Keratinocyte (primary cell): ENCODE measurements at regions not wholly inside any gene's neighbourhood (a gene's known extent, or its start where the extent isn't known, plus 50 kb on each side); places are given as distances from the start of the nearest gene placed in this dataset.

Experiments used
- DNase-seq: peaks from one replicate; pipeline ENCODE4 v3.0.0-alpha.2; 2011; ENCODE audit warnings: low read depth, missing footprints, low spot score
- FAIRE-seq: peaks from 2 replicates; lab custom pipeline; 2011; peaks lifted over from hg19 to GRCh38; lab: Jason Lieb, UNC
- H2AFZ ChIP-seq: 2 replicates; pipeline ENCODE4 v1.6.0; 2012; ENCODE audit warnings: low read length, control low read depth, inconsistent platforms; ENCODE audit not compliant: control insufficient read depth
- H3K27ac ChIP-seq: 2 replicates; pipeline ENCODE4 v1.5.1; 2011; ENCODE audit warnings: low read length; ENCODE audit not compliant: control insufficient read depth, insufficient read depth
- H3K27me3 ChIP-seq: 3 replicates; pipeline ENCODE4 v1.6.0; 2011; ENCODE audit warnings: low read length; ENCODE audit not compliant: control insufficient read depth, insufficient read depth; ENCODE audit errors: extremely low read depth
- H3K36me3 ChIP-seq, 2 experiments: 2 replicates in 1 of 2; 3 replicates in 1 of 2; pipeline ENCODE4 v1.5.1; 2011; ENCODE audit warnings: low read length in 2 of 2, mild to moderate bottlenecking in 1 of 2; ENCODE audit not compliant: control insufficient read depth in 2 of 2, insufficient read depth in 2 of 2; ENCODE audit errors: extremely low read depth in 1 of 2
- H3K4me1 ChIP-seq: 3 replicates; pipeline ENCODE4 v1.5.1; 2011; ENCODE audit warnings: low read length; ENCODE audit not compliant: control insufficient read depth, insufficient read depth; ENCODE audit errors: extremely low read depth
- H3K4me2 ChIP-seq: 3 replicates; pipeline ENCODE4 v1.6.0; 2011; ENCODE audit warnings: low read depth, low read length; ENCODE audit not compliant: control insufficient read depth, insufficient read depth; ENCODE audit errors: extremely low read depth
- H3K4me3 ChIP-seq, 3 experiments: fragments of 200-600 bp in 1 of 3; sonication (generic) in 1 of 3; 2 replicates in 2 of 3; 3 replicates in 1 of 3; pipeline ENCODE4 v1.5.1; 2011 to 2016; ENCODE audit warnings: low read length in 3 of 3, mild to moderate bottlenecking in 3 of 3, control low read depth in 2 of 3, inconsistent platforms in 1 of 3, low read depth in 1 of 3, mixed read lengths in 1 of 3, mixed run types in 1 of 3, moderate library complexity in 1 of 3; ENCODE audit not compliant: control insufficient read depth in 2 of 3, insufficient read depth in 2 of 3; ENCODE audit errors: extremely low read depth in 1 of 3
- H3K79me2 ChIP-seq: 2 replicates; pipeline ENCODE4 v1.6.0; 2012; ENCODE audit warnings: low read length; ENCODE audit not compliant: control insufficient read depth, insufficient read depth
- H3K9ac ChIP-seq: 3 replicates; pipeline ENCODE4 v1.6.0; 2011; ENCODE audit warnings: low read length; ENCODE audit not compliant: control insufficient read depth, insufficient read depth; ENCODE audit errors: extremely low read depth
- H3K9me1 ChIP-seq: 3 replicates; pipeline ENCODE4 v1.6.0; 2011; ENCODE audit warnings: low read length; ENCODE audit not compliant: control insufficient read depth, insufficient read depth; ENCODE audit errors: extremely low read depth
- H3K9me3 ChIP-seq: 2 replicates; pipeline ENCODE4 v1.5.1; 2012; ENCODE audit warnings: low read depth, low read length; ENCODE audit not compliant: control insufficient read depth
- H4K20me1 ChIP-seq: 3 replicates; pipeline ENCODE4 v1.6.0; 2011; ENCODE audit warnings: low read length; ENCODE audit not compliant: control insufficient read depth, insufficient read depth; ENCODE audit errors: extremely low read depth
- EZH2 ChIP-seq: IDR thresholded peaks from one replicate; pipeline ENCODE4 v1.6.1; 2012; ENCODE audit warnings: inconsistent platforms, mild to moderate bottlenecking, low read length, moderate library complexity
- dilution Hi-C: fragments of 300-500 bp; cut with MboI; formaldehyde crosslinking; loops from one replicate; pipeline ENCODE4 v1.7.0; 2020; ENCODE audit warnings: low sequenced_read_pairs; ENCODE audit not compliant: extremely low pct_ligation_motif_present
- TF ChIP-seq, protein P1 (sequence below), 3 experiments: IDR thresholded peaks in 1 of 3; conservative IDR thresholded peaks in 1 of 3; optimal IDR thresholded peaks in 1 of 3; 2 replicates in 2 of 3; 3 replicates in 1 of 3; pipeline versions ENCODE3 to v1.5.1; 2011; ENCODE audit warnings: low read length in 3 of 3, mild to moderate bottlenecking in 3 of 3, moderate library complexity in 2 of 3, control low read depth in 1 of 3, inconsistent platforms in 1 of 3; ENCODE audit not compliant: insufficient read depth in 2 of 3; ENCODE audit errors: extremely low read depth in 1 of 3

GRCh38 chr5:29994519-29994918 lies 1199.0 kb upstream of the CDH6 start:
- TF ChIP-seq, protein P1, sequence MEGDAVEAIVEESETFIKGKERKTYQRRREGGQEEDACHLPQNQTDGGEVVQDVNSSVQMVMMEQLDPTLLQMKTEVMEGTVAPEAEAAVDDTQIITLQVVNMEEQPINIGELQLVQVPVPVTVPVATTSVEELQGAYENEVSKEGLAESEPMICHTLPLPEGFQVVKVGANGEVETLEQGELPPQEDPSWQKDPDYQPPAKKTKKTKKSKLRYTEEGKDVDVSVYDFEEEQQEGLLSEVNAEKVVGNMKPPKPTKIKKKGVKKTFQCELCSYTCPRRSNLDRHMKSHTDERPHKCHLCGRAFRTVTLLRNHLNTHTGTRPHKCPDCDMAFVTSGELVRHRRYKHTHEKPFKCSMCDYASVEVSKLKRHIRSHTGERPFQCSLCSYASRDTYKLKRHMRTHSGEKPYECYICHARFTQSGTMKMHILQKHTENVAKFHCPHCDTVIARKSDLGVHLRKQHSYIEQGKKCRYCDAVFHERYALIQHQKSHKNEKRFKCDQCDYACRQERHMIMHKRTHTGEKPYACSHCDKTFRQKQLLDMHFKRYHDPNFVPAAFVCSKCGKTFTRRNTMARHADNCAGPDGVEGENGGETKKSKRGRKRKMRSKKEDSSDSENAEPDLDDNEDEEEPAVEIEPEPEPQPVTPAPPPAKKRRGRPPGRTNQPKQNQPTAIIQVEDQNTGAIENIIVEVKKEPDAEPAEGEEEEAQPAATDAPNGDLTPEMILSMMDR (optimal IDR thresholded peaks at IDR 0.05 in 1 of 3, IDR thresholded peaks at IDR 0.05 in 1 of 3, conservative IDR thresholded peaks at IDR 0.05 in 1 of 3; ENCODE audit: extremely low read depth in 1 of 3, insufficient read depth in 2 of 3, low read length in 3 of 3), result no peak
- no peak for TF ChIP-seq EZH2
- H3K27me3 ChIP-seq, result no peaks in the 10 kb centered on the region
- no peak overlapping the region for H3K4me3 ChIP-seq
- no peaks in the 10 kb centered on the region for H3K9me1 ChIP-seq
- no peaks in the 10 kb centered on the region for H3K4me1 ChIP-seq
- no peaks in the 10 kb centered on the region for H4K20me1 ChIP-seq
- no peak overlapping the region for H3K4me2 ChIP-seq
- FAIRE-seq (no peak), DNase-seq (no peak)
- H3K9me3 ChIP-seq, result no peaks in the 10 kb centered on the region
- H3K9ac ChIP-seq, result no peak overlapping the region
- no peak overlapping the region for H3K27ac ChIP-seq
- H2AFZ ChIP-seq, result no peak overlapping the region
- dilution Hi-C loops, result no loop called here
- no peaks in the 10 kb centered on the region for H3K79me2 ChIP-seq
- no peaks in the 10 kb centered on the region for H3K36me3 ChIP-seq

GRCh38 chr5:29993286-29993685 lies 1200.2 kb upstream of the CDH6 start:
- no peak overlapping the region for H3K4me2 ChIP-seq
- no peaks in the 10 kb centered on the region for H3K36me3 ChIP-seq
- TF ChIP-seq, protein P1 (optimal IDR thresholded peaks at IDR 0.05 in 1 of 3, IDR thresholded peaks at IDR 0.05 in 1 of 3, conservative IDR thresholded peaks at IDR 0.05 in 1 of 3; ENCODE audit: extremely low read depth in 1 of 3, insufficient read depth in 2 of 3, low read length in 3 of 3), result no peak
- TF ChIP-seq EZH2, result no peak
- no peak overlapping the region for H2AFZ ChIP-seq
- no peaks in the 10 kb centered on the region for H3K4me1 ChIP-seq
- no peaks in the 10 kb centered on the region for H3K9me1 ChIP-seq
- H3K79me2 ChIP-seq, result no peaks in the 10 kb centered on the region
- FAIRE-seq (no peak), DNase-seq (no peak)
- no peaks in the 10 kb centered on the region for H3K9me3 ChIP-seq
- dilution Hi-C loops, result no loop called here
- no peaks in the 10 kb centered on the region for H4K20me1 ChIP-seq
- no peak overlapping the region for H3K9ac ChIP-seq
- H3K27ac ChIP-seq, result no peak overlapping the region
- no peaks in the 10 kb centered on the region for H3K27me3 ChIP-seq
- no peak overlapping the region for H3K4me3 ChIP-seq
